Endothelial cell of umbilical vein (primary cell): ENCODE measurements at regions not wholly inside any gene's neighbourhood (a gene's known extent, or its start where the extent isn't known, plus 50 kb on each side); places are given as distances from the start of the nearest gene placed in this dataset.

Experiments used
- BruUV-seq: library from RNA; stranded (reverse); fragments of 400-500 nt; replicated peaks from 2 replicates; lab custom pipeline; 2021; lab: Mats Ljungman, UMichigan
- CTCF ChIA-PET: fragments of 300-600, 350-600 bp; sonication (Branson Sonifier 250); formaldehyde crosslinking; loops from one replicate; lab custom pipeline; 2021; ENCODE audit warnings: antibody characterized with exemption, inconsistent platforms; lab: Charles Lee
- POLR2A ChIA-PET: fragments of 300-600, 350-600 bp; sonication (Branson Sonifier 250); formaldehyde crosslinking; loops from one replicate; lab custom pipeline; 2021; ENCODE audit warnings: antibody characterized with exemption, inconsistent platforms; lab: Charles Lee
- DNase-seq: peaks from one replicate; pipeline ENCODE4 v3.0.0-alpha.2; 2011; ENCODE audit warnings: low read depth, low spot score
- FAIRE-seq: peaks from 2 replicates; lab custom pipeline; 2011; peaks lifted over from hg19 to GRCh38; lab: Jason Lieb, UNC
- H2AFZ ChIP-seq: 2 replicates; pipeline ENCODE4 v1.6.0; 2012; ENCODE audit warnings: low read depth, low read length, control low read depth, inconsistent platforms
- H3K27ac ChIP-seq: 2 replicates; pipeline ENCODE4 v1.5.1; 2011; ENCODE audit warnings: low read depth, mild to moderate bottlenecking, control low read depth, low read length, moderate library complexity; ENCODE audit not compliant: insufficient read depth
- H3K27me3 ChIP-seq, 2 experiments: 2 replicates each; pipeline versions ENCODE4 v1.6.0 to v1.6.1; 2011; ENCODE audit warnings: low read length in 2 of 2, mixed read lengths in 1 of 2; ENCODE audit not compliant: control insufficient read depth in 2 of 2, insufficient read depth in 2 of 2
- H3K36me3 ChIP-seq, 2 experiments: 2 replicates in 1 of 2; 3 replicates in 1 of 2; pipeline ENCODE4 v1.5.1; 2011; ENCODE audit warnings: low read length in 2 of 2, mild to moderate bottlenecking in 1 of 2, moderate library complexity in 1 of 2; ENCODE audit not compliant: control insufficient read depth in 2 of 2, insufficient read depth in 2 of 2; ENCODE audit errors: extremely low read depth in 1 of 2
- H3K4me1 ChIP-seq: 3 replicates; pipeline ENCODE4 v1.5.1; 2011; ENCODE audit warnings: mild to moderate bottlenecking, low read length; ENCODE audit not compliant: control insufficient read depth, insufficient read depth; ENCODE audit errors: extremely low read depth
- H3K4me2 ChIP-seq: 2 replicates; pipeline ENCODE4 v1.6.1; 2011; ENCODE audit warnings: low read length, control low read depth, mixed read lengths; ENCODE audit not compliant: insufficient read depth
- H3K4me3 ChIP-seq, 3 experiments: fragments of 200-600 bp in 1 of 3; sonication (generic), shearing (Covaris generic) in 1 of 3; replicated peaks in 1 of 3; 2 replicates each; pipeline ENCODE4 v1.5.1; 2011 to 2016; ENCODE audit warnings: control low read depth in 3 of 3, low read length in 3 of 3, mild to moderate bottlenecking in 2 of 3, inconsistent platforms in 1 of 3, low read depth in 1 of 3, moderate library complexity in 1 of 3; ENCODE audit not compliant: insufficient read depth in 1 of 3
- H3K79me2 ChIP-seq: 2 replicates; pipeline ENCODE4 v1.6.0; 2012; ENCODE audit warnings: low read length, inconsistent platforms; ENCODE audit not compliant: control insufficient read depth, insufficient read depth
- H3K9ac ChIP-seq: replicated peaks from 2 replicates; pipeline ENCODE3; 2011; ENCODE audit warnings: low read length, control low read depth; ENCODE audit not compliant: insufficient read depth; ENCODE audit errors: extremely low read depth
- H3K9me1 ChIP-seq: replicated peaks from 3 replicates; pipeline ENCODE4 v1.6.0; 2011; ENCODE audit warnings: mild to moderate bottlenecking, low read length; ENCODE audit not compliant: control insufficient read depth, insufficient read depth; ENCODE audit errors: extremely low read depth
- H3K9me3 ChIP-seq: replicated peaks from 2 replicates; pipeline ENCODE4 v1.5.1; 2012; ENCODE audit warnings: low read length, inconsistent platforms; ENCODE audit not compliant: control insufficient read depth, insufficient read depth
- H4K20me1 ChIP-seq: replicated peaks from 2 replicates; pipeline ENCODE3; 2011; ENCODE audit warnings: mild to moderate bottlenecking, low read length; ENCODE audit not compliant: control insufficient read depth, insufficient read depth; ENCODE audit errors: extremely low read depth
- CTCF ChIP-seq, 2 donors: IDR thresholded peaks; 1 replicate in 1 of 2; 2 replicates in 1 of 2; pipeline ENCODE4 v1.5.1; 2011; ENCODE audit warnings: low read length in 2 of 2, mild to moderate bottlenecking in 2 of 2, moderate library complexity in 2 of 2, control low read depth in 1 of 2, inconsistent platforms in 1 of 2, low read depth in 1 of 2; ENCODE audit not compliant: insufficient read depth in 1 of 2; ENCODE audit errors: extremely low read depth in 1 of 2
- EZH2 ChIP-seq: IDR thresholded peaks from 2 replicates; pipeline ENCODE4 v1.6.1; 2012; ENCODE audit warnings: borderline replicate concordance, low read depth, mild to moderate bottlenecking, moderate library complexity, low read length, inconsistent platforms; ENCODE audit not compliant: severe bottlenecking
- FOS ChIP-seq: IDR thresholded peaks from 2 replicates; pipeline ENCODE4 v1.6.1; 2011; ENCODE audit warnings: mild to moderate bottlenecking, low read length, moderate library complexity, borderline replicate concordance; ENCODE audit not compliant: insufficient read depth
- GATA2 ChIP-seq: IDR thresholded peaks from 2 replicates; pipeline ENCODE4 v1.7.0; 2011; ENCODE audit warnings: low read depth, mild to moderate bottlenecking, moderate library complexity, mixed read lengths, low read length; ENCODE audit not compliant: insufficient read length, insufficient read depth
- JUN ChIP-seq: IDR thresholded peaks from 2 replicates; pipeline ENCODE4 v1.6.1; 2011; ENCODE audit warnings: borderline replicate concordance, low read depth; ENCODE audit not compliant: insufficient read length, insufficient read depth
- MAX ChIP-seq: IDR thresholded peaks from 2 replicates; pipeline ENCODE4 v1.6.1; 2011; ENCODE audit not compliant: insufficient read depth, insufficient read length
- MYC ChIP-seq: IDR thresholded peaks from one replicate; pipeline ENCODE4 v1.6.1; 2011; ENCODE audit warnings: mild to moderate bottlenecking, low read depth, low read length
- POLR2A ChIP-seq: IDR thresholded peaks from 2 replicates; pipeline ENCODE4 v1.6.1; 2012; ENCODE audit warnings: low read depth, mild to moderate bottlenecking, control low read depth, low read length
- POLR2AphosphoS5 ChIP-seq: IDR thresholded peaks from 2 replicates; pipeline ENCODE4 v1.6.1; 2012; ENCODE audit warnings: low read depth, mild to moderate bottlenecking, control low read depth, low read length, moderate library complexity; ENCODE audit not compliant: insufficient read depth
- dilution Hi-C: fragments of 300-500 bp; cut with MboI; formaldehyde crosslinking; loops from one replicate; pipeline ENCODE4 v1.15.0; 2019; ENCODE audit warnings: low sequenced_read_pairs; ENCODE audit not compliant: extremely low pct_ligation_motif_present
- intact Hi-C: fragments of 100-400 bp; cut with micrococcal nuclease; formaldehyde crosslinking; loops from one replicate; pipeline ENCODE4 v1.10.0; 2022

- no peaks in the 10 kb centered on the region for H3K9me1 ChIP-seq
- peaks cover 27% of the 10 kb centered on the region for H3K4me1 ChIP-seq
- H3K27ac ChIP-seq: peak overlapping the region; percentile 54
- DNase-seq (peak; percentile 91), FAIRE-seq (peak; percentile 82)
- no TSS peak for BruUV-seq
- no peaks in the 10 kb centered on the region for H4K20me1 ChIP-seq
- no peaks in the 10 kb centered on the region for H3K79me2 ChIP-seq
- POLR2A ChIA-PET: interaction anchor here (1.0 to 1.3 kb wide), 2 partner anchors 346 to 430 kb away, joined by 3 to 8 read pairs; partner anchors contain the start of genes AMD1 and GTF3C6
- CTCF ChIA-PET: interaction anchor here (0.6 to 3.1 kb wide), 42 partner anchors 9 to 765 kb away, joined by 3 to 23 read pairs (median 4); partner anchors contain the start of genes AMD1, GTF3C6 and RPF2
- no peak overlapping the region for H2AFZ ChIP-seq
- no peak overlapping the region for H3K4me3 ChIP-seq
- intact Hi-C loops: loop anchor here (1.0 to 5.0 kb wide), 11 partner anchors 9 to 729 kb away; partner anchors contain the start of genes AMD1, CDK19 and RPF2
- no peaks in the 10 kb centered on the region for H3K9me3 ChIP-seq
- H3K36me3 ChIP-seq: no peaks in the 10 kb centered on the region
- dilution Hi-C loops: no loop called here
- H3K4me2 ChIP-seq: peak overlapping the region; percentile 70
- TF ChIP-seq EZH2: no peak
- no peak for TF ChIP-seq MAX
- TF ChIP-seq POLR2AphosphoS5: peak; percentile 48
- TF ChIP-seq MYC: no peak
- peak; percentile 95 for TF ChIP-seq FOS
- peak; percentile 94 for TF ChIP-seq GATA2
- TF ChIP-seq JUN: peak; percentile 93
- TF ChIP-seq CTCF (IDR thresholded peaks at IDR 0.05; ENCODE audit: extremely low read depth in 1 of 2, insufficient read depth in 1 of 2, low read depth in 1 of 2, low read length in 2 of 2): peak; percentile 45 to 68
- TF ChIP-seq POLR2A: no peak
- H3K9ac ChIP-seq: peak overlapping the region; percentile 25
- peaks cover 29 to 30% of the 10 kb centered on the region in 2 experiments for H3K27me3 ChIP-seq
These were observed 51.9 kb upstream of the SLC22A16 start for GRCh38 chr6:110528101-110528929.
